ENCODE measurements at regions not wholly inside any gene's neighbourhood (a gene's known extent, or its start where the extent isn't known, plus 50 kb on each side); places are given as distances from the start of the nearest gene placed in this dataset.
"Not testable (repeated sequence)": the region's sequence is repeated elsewhere in the genome, so short reads cannot be mapped to it uniquely, and the experiment has no call there.

DNA sequence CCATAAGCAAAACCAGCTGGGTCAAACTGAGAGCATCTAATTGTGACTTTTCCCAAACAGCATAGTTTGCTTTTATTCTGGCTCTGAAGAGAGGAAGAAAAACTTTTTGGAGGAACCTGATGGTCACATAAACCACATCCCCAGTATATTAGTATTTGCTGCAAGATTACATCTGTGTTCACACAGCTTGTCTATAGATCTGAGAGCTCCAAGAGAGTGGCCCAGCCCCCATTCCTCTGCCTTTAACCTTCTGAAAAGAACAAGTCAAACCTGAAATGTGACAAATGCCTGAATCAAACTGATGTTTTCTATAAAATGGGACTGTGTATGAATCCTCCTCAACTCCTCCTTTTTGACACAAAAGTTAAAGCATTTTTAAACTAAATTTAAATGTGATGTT lies 435.2 kb downstream of the ZNF479 start:
- H3K4me1 Mint-ChIP-seq; H3K9me3 ChIP-seq (ENCODE audit: control insufficient read depth, low read length, poor library complexity, severe bottlenecking); ATAC-seq; DNase-seq; H3K4me3 Mint-ChIP-seq; H3K27ac Mint-ChIP-seq; H3K27me3 Mint-ChIP-seq; H3K36me3 Mint-ChIP-seq (ENCODE audit: low read depth): not testable (repeated sequence)

DNA sequence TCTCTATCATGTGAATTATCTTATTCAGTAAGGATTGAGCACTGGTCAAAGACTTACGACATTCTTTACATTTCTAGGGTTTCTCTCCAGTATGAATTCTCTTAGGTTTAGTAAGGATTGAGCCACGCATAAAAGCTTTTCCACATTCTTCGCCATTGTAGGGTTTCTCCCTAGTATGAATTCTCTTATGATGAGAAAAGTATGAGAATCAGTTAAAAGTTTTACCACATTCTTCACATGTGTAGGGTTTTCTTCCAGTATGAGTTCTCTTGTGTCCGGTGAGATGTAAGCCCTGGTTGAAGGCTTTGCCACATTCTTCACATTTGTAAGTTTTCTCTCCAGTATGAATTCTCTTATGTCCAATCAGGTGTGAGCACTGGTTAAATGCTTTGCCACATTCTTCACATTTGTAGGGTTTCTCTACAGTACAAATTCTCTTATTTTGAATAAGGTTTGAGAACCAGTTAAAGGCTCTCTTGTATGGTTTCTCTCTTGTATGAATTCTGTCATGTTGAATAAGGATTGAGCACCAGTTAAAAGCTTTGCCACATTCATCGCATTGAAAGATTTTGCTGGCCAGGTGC lies 445.9 kb downstream of the ZNF479 start:
- Mint-ChIP-seq H3K4me1 (no peaks in the 10 kb centered on the region), H3K36me3 (ENCODE audit: low read depth) (peaks cover 2% of the 10 kb centered on the region), H3K4me3 (no peak overlapping the region), H3K27ac (no peak overlapping the region), H3K27me3 (no peaks in the 10 kb centered on the region)
- H3K9me3 ChIP-seq (ENCODE audit: control insufficient read depth, low read length, poor library complexity, severe bottlenecking), result peaks cover 4% of the 10 kb centered on the region
- no peak for DNase-seq
- ATAC-seq, result no peak

DNA sequence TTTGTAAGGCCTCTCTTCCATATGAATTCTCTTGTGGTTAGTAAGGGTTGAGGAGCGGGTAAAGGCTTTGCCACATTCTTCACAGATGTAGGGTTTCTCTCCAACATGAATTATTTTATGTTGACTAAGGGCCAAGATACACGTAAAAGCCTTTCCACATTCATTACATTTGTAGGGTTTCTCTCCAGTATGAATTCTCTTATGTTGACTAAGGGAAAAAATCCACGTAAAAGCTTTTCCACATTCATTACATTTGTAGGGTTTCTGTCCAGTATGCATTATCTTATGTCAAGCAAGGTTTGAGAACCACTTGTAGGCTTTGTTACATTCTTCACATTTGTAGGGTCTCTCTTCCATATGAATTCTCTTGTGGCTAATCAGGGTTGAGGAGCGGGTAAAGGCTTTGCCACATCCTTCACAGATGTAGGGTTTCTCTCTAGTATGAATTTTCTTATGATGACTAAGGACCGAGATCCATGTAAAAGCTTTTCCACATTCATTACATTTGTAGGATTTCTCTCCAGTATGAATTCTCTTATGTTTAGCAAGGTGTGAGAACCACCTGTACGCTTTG lies 493.0 kb downstream of the ZNF479 start:
- no peak overlapping the region for H3K27ac Mint-ChIP-seq
- H3K36me3 Mint-ChIP-seq (ENCODE audit: low read depth), result peaks cover 2% of the 10 kb centered on the region
- no peak overlapping the region for H3K4me3 Mint-ChIP-seq
- DNase-seq, result no peak
- no peaks in the 10 kb centered on the region for H3K4me1 Mint-ChIP-seq
- peaks cover 6% of the 10 kb centered on the region for H3K9me3 ChIP-seq (ENCODE audit: control insufficient read depth, low read length, poor library complexity, severe bottlenecking)
- no peaks in the 10 kb centered on the region for H3K27me3 Mint-ChIP-seq
- ATAC-seq, result no peak

DNA sequence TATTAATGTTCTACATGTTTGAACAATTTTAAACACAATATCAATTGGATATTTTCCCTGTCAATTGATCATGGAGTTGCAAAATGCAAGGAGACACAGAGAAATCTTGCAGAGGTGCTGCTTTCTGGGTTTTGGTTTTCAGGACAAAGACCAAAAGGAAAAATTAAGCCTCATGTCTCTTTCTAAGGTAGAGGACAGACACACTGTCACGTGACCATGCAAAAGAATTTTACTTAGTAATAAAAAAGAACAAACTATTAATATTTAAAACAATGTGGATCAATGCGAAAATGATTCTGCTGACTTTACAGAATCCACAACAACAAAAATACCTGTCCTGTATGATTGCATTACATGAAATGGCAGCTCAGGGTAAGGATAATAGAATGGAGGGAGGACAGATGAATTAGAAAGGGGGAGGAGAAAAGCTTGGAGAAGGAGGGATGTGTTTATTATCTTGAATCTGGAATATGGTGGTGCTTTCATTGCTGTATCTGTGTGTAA lies 493.7 kb upstream of the NUPR2 start:
- H3K9me3 ChIP-seq (ENCODE audit: control insufficient read depth, low read length, poor library complexity, severe bottlenecking), result no peaks in the 10 kb centered on the region
- Mint-ChIP-seq H3K27me3 (no peaks in the 10 kb centered on the region), H3K36me3 (ENCODE audit: low read depth) (no peaks in the 10 kb centered on the region), H3K27ac (no peak overlapping the region), H3K4me1 (no peaks in the 10 kb centered on the region), H3K4me3 (no peak overlapping the region)
- no peak for DNase-seq
- no peak for ATAC-seq

DNA sequence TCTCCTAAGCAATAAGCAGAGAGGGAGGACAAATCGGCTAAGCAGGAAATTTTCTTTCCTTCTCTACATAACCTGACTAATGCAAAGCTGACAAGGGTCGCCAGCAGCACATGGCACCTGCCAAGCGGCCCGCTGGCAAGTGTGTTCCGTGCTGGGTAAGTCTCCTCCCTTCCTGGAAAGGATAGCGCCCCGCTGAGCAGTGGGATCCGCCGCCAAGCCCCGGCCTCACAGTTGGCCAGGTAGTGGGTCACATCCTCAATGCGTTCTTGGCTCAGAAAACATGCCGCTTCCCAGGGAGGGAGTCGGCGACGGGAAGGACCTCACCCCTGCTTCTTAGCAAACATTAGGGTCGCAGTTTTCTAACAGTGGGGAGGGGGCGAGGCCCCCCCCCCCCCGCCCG lies 488.9 kb upstream of the NUPR2 start:
- Mint-ChIP-seq H3K36me3 (ENCODE audit: low read depth) (no peaks in the 10 kb centered on the region), H3K4me3 (no peak overlapping the region)
- H3K9me3 ChIP-seq (ENCODE audit: control insufficient read depth, low read length, poor library complexity, severe bottlenecking), result peaks cover 2% of the 10 kb centered on the region

DNA sequence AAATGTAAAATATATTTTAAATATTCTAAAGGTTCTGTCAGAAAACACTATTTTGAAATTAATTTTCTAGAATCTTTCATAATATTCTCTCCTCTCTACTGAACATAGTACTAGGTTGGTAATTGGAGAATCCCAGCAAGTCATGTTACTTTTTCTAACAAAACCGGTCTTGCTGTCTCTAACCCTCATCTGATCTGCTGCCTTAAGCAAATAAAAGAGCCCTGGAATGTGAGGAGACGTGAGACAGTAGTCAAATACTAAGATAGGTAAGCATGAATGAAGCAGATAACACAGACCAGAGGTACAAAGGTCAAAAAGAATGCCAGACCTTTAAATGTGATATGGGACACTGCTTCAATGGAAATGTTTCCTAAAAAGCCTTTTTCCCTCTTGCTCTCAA lies 462.4 kb upstream of the NUPR2 start:
- Mint-ChIP-seq H3K27me3 (no peaks in the 10 kb centered on the region), H3K4me1 (no peaks in the 10 kb centered on the region), H3K4me3 (no peak overlapping the region), H3K36me3 (ENCODE audit: low read depth) (no peaks in the 10 kb centered on the region), H3K27ac (no peak overlapping the region)
- DNase-seq, result no peak
- ATAC-seq, result no peak
- H3K9me3 ChIP-seq (ENCODE audit: control insufficient read depth, low read length, poor library complexity, severe bottlenecking), result no peaks in the 10 kb centered on the region

More for the DNA sequence above, 488.9 kb upstream of the NUPR2 start:
- Mint-ChIP-seq H3K4me1 (no peaks in the 10 kb centered on the region), H3K27ac (no peak overlapping the region), H3K27me3 (no peaks in the 10 kb centered on the region)
- no peak for DNase-seq
- ATAC-seq, result no peak

DNA sequence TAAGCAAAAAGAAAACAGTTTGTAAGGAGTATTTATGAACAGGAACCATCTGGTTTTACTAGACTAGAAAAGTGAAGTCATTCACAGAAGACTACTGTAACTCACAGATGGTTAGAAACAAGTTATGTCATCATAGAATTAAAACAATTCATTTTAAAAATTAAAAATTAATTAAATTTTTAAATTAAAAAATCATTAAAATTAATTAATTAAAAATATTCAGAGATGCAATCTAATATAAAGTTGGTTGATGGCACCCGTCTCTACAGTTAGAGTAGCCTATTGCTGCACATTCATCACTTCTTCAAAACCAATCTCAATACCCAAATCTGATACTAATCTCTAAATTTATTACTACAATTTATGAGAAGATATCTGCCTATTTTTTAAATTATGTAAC lies 454.8 kb upstream of the NUPR2 start:
- no peaks in the 10 kb centered on the region for H3K27me3 Mint-ChIP-seq
- no peak overlapping the region for H3K27ac Mint-ChIP-seq
- H3K4me1 Mint-ChIP-seq, result no peaks in the 10 kb centered on the region
- no peak for ATAC-seq
- H3K4me3 Mint-ChIP-seq, result no peak overlapping the region
- H3K36me3 Mint-ChIP-seq (ENCODE audit: low read depth), result no peaks in the 10 kb centered on the region
- H3K9me3 ChIP-seq (ENCODE audit: control insufficient read depth, low read length, poor library complexity, severe bottlenecking), result peaks cover 2% of the 10 kb centered on the region
- no peak for DNase-seq

DNA sequence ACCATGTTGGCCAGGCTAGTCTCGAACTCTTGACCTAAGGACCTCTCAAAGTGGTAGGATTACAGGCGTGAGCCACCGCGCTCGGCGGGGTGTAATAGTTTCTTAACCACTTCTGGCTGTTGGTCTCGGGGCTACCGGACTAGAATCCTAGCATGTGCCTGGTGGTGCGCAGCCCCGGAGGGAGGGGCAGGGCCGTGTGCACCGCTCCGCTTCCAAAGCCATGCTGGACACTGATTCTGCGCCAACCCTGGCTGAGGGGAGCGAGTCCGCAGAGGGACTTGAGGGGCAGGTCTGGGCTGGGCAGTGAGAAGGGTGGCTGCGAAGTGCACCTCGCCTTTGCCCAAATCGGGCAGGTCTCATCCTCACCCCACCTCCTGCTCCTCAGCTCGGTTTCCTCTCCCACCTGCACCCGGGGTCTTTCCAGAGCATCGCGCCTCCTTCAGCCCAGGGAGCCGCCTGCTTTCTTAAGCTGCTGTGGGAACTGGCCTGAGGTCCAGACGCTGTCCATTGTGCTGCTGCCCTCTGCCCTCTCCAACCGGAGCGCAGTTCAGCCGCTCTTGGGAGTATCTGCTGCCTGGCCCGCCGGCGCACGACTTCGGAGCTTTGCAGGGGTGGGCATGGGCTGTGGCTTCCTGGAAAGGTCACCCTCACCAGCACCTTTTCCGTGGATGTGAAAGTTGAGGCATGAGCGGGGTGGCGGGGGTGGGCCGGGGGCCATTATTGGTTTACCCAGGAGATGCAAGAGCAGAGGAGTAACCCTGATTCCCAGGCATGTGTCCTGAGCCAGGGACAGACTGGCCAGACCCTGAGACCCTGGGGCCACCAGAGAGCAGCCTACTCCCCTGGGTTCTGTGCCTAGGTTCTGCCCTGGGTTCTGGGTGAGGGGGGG lies 422.6 kb upstream of the NUPR2 start:
- no peaks in the 10 kb centered on the region for H3K36me3 Mint-ChIP-seq (ENCODE audit: low read depth)
- peaks cover 5% of the 10 kb centered on the region for H3K9me3 ChIP-seq (ENCODE audit: control insufficient read depth, low read length, poor library complexity, severe bottlenecking)
- no peaks in the 10 kb centered on the region for H3K4me1 Mint-ChIP-seq
- no peak overlapping the region for H3K4me3 Mint-ChIP-seq
- DNase-seq, result no peak
- ATAC-seq, result no peak
- no peaks in the 10 kb centered on the region for H3K27me3 Mint-ChIP-seq
- no peak overlapping the region for H3K27ac Mint-ChIP-seq

DNA sequence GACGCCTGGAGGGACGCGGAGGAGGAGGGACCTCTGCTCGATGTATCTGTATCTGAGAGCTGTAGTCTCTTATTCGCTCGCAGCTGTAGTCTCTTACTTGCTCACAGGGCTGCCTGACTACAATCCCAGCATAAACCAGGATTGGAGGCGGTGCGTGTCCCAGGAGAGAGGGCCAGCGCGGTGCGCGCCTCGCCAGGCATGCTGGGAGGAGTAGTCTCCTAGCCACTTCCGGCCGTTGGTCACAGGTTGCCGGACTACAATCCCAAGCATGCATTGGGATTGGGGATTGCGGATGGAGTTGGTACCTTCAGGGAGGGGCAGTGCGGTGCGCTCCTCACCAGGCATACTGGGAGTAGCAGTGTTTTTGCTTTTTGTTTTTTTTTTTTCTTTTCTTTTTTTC lies 421.7 kb upstream of the NUPR2 start:
- no peaks in the 10 kb centered on the region for H3K4me1 Mint-ChIP-seq
- H3K4me3 Mint-ChIP-seq, result no peak overlapping the region
- H3K27ac Mint-ChIP-seq, result no peak overlapping the region
- DNase-seq (no peak), ATAC-seq (no peak)
- H3K36me3 Mint-ChIP-seq (ENCODE audit: low read depth), result no peaks in the 10 kb centered on the region
- peaks cover 5% of the 10 kb centered on the region for H3K9me3 ChIP-seq (ENCODE audit: control insufficient read depth, low read length, poor library complexity, severe bottlenecking)
- H3K27me3 Mint-ChIP-seq, result no peaks in the 10 kb centered on the region

DNA sequence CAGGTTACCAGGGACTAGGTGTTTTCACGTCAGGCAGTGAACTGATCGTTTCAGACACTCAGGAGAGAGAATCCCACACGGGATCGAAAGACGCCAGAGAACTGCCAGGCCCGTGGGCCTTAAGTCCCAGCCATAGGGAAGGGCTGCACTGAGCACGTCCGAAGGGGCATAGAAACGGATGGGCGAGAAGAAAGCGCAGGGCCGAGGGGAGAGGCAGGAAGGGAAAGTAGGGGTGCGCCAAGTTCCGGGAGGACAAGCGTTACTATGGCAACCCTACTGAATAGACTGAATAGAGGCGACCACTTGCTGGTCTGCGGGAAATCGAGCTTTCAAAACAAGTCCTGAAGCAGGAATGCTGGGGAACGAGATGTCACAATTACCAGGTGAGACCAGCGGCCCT lies 421.3 kb upstream of the NUPR2 start:
- peaks cover 5% of the 10 kb centered on the region for H3K9me3 ChIP-seq (ENCODE audit: control insufficient read depth, low read length, poor library complexity, severe bottlenecking)
- no peak overlapping the region for H3K4me3 Mint-ChIP-seq
- H3K36me3 Mint-ChIP-seq (ENCODE audit: low read depth), result no peaks in the 10 kb centered on the region
- H3K27ac Mint-ChIP-seq, result no peak overlapping the region
- no peaks in the 10 kb centered on the region for H3K27me3 Mint-ChIP-seq
- DNase-seq (no peak), ATAC-seq (no peak)
- no peaks in the 10 kb centered on the region for H3K4me1 Mint-ChIP-seq

DNA sequence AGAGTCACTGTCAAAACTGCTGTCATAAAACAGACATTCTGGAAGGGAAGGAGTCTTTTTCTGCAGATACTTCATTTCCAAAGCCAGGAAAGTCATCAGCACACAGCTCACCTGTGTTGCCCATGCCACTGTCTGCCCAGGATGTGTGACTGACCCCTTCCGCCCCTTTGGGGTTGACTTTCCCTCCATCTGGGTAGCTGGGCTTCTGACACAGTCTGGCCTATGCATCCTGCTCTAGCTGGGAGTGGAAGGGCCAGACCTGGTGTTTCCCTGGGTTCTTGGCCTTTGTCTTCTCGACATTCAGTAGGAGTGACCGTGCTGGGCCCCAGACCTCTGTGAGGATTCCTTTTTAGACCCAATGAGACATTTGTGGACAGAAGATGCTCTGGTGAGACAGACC lies 378.9 kb upstream of the NUPR2 start:
- H3K4me1 Mint-ChIP-seq, result no peaks in the 10 kb centered on the region
- H3K27ac Mint-ChIP-seq, result no peak overlapping the region

DNA sequence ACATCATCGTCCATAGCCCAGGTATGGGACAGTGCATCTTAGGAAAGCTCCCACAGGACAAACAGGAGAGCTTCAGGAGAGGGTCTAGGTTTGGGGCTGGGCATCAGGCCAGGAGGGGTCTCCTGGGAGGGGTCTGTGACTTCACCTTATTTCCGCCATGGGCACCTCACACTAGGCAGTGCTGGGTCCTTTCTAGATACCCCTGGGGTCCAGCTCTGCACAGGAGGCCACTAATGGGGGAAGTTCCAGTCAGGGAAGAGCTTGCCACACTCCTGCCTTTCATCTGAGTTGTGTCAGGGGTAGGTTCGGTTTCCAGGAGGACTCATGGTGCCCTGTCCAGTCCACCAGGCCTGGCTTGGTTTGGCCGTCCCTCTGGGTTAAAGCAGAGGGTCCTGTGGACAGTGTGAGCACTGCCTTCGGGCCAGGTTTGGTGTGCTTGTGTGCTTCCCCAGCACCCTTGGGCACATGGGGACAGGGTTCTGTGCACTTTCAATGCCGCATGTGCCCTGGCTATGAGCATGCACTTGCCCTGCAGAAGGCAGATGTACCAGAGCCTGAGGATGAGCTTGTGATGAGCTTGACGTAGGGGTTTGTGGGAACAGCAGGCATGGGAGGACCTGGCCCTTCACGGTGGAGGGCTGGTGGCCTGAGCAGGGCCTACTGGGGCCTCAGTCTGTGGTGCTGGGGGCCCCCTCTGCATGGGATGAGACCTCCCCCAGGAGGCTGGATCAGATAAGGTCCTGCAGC lies 377.7 kb upstream of the NUPR2 start:
- H3K27me3 Mint-ChIP-seq, result no peaks in the 10 kb centered on the region
- H3K4me3 Mint-ChIP-seq, result no peak overlapping the region

More for the DNA sequence above, 378.9 kb upstream of the NUPR2 start:
- Mint-ChIP-seq H3K4me3 (no peak overlapping the region), H3K27me3 (no peaks in the 10 kb centered on the region), H3K36me3 (ENCODE audit: low read depth) (no peaks in the 10 kb centered on the region)
- peaks cover 4% of the 10 kb centered on the region for H3K9me3 ChIP-seq (ENCODE audit: control insufficient read depth, low read length, poor library complexity, severe bottlenecking)
- DNase-seq (no peak), ATAC-seq (no peak)

DNA sequence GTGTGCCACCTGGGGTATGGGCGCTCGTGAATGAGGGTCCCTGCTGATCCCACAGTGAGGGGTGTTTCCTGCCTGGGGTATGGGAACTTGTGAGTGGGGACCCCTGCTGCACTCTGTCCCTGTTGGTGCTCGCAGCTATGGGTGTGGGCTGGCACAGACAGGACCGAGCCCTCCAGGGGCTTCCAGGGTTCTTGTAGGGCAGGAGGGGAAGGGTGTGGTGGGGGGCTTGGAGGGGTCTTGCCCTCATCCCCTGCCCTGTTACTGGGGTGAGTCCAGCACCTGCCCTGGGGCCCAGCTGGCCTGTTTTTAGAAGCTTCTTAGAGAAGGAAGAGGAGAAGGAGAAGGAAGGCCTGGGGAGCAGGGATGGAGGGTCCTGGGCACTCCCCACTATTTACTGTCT lies 377.0 kb upstream of the NUPR2 start:
- no peak overlapping the region for H3K4me3 Mint-ChIP-seq

More for the DNA sequence above, 377.7 kb upstream of the NUPR2 start:
- DNase-seq, result no peak
- Mint-ChIP-seq H3K36me3 (ENCODE audit: low read depth) (no peaks in the 10 kb centered on the region), H3K4me1 (no peaks in the 10 kb centered on the region), H3K27ac (no peak overlapping the region)
- H3K9me3 ChIP-seq (ENCODE audit: control insufficient read depth, low read length, poor library complexity, severe bottlenecking), result peaks cover 4% of the 10 kb centered on the region
- ATAC-seq, result no peak

More for the DNA sequence above, 377.0 kb upstream of the NUPR2 start:
- peaks cover 4% of the 10 kb centered on the region for H3K9me3 ChIP-seq (ENCODE audit: control insufficient read depth, low read length, poor library complexity, severe bottlenecking)
- Mint-ChIP-seq H3K36me3 (ENCODE audit: low read depth) (no peaks in the 10 kb centered on the region), H3K4me1 (no peaks in the 10 kb centered on the region), H3K27ac (no peak overlapping the region), H3K27me3 (no peaks in the 10 kb centered on the region)
- no peak for DNase-seq
- ATAC-seq, result no peak

All from T-helper 17 cell (primary cell).